HG03342 (cell line): ENCODE measurements at regions not wholly inside any gene's neighbourhood (a gene's known extent, or its start where the extent isn't known, plus 50 kb on each side); places are given as distances from the start of the nearest gene placed in this dataset.

Source experiments
- ATAC-seq: cut with Tn5 transposase; IDR thresholded peaks from one replicate; pipeline ENCODE4 v1.9.1; 2021; ENCODE audit warnings: mild to moderate bottlenecking, moderate library complexity; ENCODE audit not compliant: unreplicated experiment

DNA sequence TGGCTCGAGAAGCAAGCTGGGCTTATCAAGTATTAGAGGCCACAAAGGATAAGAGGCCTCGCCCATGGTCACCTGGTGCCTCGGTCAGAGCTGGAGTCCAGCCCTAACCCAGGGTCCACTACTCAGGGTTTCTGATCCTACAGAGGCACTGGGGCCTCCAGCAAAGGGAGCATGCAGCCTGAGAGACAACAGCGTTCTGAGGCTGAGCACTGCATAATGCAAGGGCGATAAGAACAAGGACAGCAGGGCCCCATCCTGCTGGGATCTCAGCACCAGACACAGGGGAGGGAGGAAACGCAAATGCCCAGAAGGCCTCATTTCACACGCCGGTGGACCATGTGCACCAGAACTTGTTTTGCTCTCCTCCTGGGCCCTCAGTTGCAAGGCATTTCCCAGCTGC lies 63.0 kb downstream of the C5orf15 start:
- ATAC-seq = no peak

GRCh38 chr5:133904641-133905040 lies 63.8 kb downstream of the C5orf15 start:
- ATAC-seq = no peak

- ATAC-seq = no peak
Measured at GRCh38 chr5:133902511-133903118, 65.8 kb downstream of the C5orf15 start.

- ATAC-seq = no peak
Measured at GRCh38 chr5:133900534-133901270, 67.7 kb downstream of the C5orf15 start.

DNA sequence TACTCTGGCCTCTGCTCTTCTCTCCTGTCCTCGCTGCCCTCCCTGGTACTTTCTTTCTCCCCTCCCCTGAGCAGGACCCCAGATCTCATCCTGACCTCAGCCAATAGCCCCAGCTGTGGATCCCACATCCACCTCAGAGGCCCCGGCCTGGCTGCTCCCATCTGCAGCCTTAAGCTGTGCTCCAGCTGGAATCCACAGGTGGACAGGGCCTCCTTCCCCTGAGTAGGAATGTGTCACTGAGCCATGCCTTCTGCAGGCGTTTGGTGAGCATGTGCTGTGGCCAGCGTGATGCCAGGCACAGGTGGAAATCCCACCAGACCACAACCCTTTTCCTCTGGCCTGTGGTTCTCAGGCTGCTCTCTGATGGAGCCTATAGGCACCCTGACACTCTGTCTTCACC lies 68.9 kb downstream of the C5orf15 start:
- ATAC-seq = no peak

GRCh38 chr5:133898440-133898839 lies 70.0 kb downstream of the C5orf15 start:
- no peak for ATAC-seq

- ATAC-seq = no peak
Measured at GRCh38 chr5:133897431-133897830, 71.0 kb downstream of the C5orf15 start.

DNA sequence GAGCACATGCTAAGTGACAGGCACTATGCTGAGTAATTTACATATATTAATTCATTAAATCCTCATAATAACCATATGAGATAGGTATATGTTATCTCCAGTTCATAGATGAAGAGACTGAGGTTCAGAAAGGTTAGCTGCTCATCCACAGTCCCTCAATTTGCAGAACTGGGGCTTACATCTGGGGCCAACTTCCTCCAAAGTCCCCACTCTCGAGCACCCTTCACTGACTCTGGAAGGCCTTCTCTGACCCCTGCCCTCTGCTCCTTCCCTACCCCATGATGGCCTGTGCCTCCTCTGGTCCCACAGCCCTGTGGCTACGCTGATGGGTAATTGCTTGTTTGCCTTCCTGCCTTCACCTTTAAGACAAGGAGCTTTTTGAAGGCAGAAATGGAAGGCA lies 71.6 kb downstream of the C5orf15 start:
- no peak for ATAC-seq

- no peak for ATAC-seq
Measured at GRCh38 chr5:133895979-133896845, 72.2 kb downstream of the C5orf15 start.

DNA sequence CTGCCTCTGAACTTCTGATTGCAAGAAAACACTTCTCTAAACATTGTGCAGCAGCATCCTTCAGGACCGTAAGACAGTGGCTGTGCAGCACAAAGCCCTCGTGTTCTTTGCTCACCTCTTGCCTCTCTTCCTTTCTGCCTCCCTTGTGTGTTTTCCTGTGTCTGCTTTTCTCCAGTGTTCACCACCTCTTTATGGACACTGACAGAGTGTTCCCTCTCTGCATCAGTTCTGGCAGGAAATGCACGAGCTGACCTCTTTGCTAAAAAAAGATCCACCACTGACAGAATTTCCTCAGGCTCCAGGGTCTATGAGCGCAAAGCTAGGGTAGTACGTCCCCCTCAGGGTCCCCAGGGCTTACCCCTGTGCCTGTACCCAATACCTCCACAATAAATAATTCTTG lies 74.3 kb downstream of the C5orf15 start:
- no peak for ATAC-seq

DNA sequence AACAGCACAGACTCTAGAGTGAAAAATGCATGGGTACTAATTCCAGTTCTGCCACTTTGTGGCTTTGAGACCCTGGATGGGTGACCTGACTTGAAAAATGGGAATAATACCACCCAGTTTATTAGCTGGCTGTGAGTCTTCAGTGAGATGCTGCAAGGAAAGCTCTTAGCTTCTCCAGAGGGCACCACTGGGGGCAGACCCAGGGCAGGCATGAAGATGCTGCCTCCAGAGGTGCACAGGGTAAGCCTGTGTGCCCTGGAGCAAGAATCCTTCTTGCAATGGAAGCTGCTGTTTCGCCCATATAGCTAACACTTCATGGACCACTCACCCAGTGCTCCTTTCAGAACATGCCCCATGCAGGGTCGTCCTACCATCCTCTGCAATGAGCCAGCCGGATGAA lies 75.7 kb downstream of the C5orf15 start:
- no peak for ATAC-seq

GRCh38 chr5:133892306-133892705 lies 76.1 kb downstream of the C5orf15 start:
- ATAC-seq = no peak

GRCh38 chr5:133891390-133891789 lies 77.0 kb downstream of the C5orf15 start:
- ATAC-seq = no peak

- no peak for ATAC-seq
Measured at GRCh38 chr5:133890776-133891280, 77.6 kb downstream of the C5orf15 start.

DNA sequence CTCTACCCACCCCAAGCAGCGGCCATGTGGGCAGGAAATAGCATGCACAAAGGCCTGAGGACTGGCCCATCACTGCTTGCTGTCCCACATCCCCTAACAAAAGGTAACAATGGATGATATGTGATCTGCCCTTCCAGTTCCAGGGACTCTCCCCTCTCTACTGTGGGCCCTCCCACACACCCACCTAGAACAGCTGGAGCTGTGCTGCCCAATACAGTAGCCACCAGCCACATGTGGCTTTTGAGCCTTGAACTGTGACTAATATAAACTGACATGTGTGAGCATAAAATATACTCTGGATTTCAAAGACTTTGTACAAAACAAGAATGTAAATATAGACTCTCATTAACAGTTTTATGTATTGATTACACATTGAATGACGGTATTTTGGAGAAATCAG lies 78.1 kb downstream of the C5orf15 start:
- ATAC-seq = no peak

GRCh38 chr5:133889271-133889905 lies 79.0 kb downstream of the C5orf15 start:
- ATAC-seq = no peak

DNA sequence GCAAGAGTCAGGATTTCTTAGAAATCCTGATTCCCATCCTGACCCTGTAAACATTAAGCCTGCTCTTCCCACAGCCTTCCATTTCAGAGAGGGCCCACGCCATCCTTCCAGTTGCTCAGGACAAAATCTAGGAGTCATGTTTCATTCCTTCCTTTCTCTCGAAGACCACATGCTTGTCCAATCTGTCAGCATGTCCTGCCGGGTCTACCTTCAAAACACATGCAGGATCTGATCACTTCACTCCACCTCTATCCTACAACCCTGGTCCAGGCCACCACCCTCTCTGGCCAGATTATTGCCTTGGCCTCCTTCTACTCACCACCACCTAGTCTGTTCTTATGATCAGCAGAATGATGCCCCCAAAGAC lies 79.8 kb downstream of the C5orf15 start:
- no peak for ATAC-seq

DNA sequence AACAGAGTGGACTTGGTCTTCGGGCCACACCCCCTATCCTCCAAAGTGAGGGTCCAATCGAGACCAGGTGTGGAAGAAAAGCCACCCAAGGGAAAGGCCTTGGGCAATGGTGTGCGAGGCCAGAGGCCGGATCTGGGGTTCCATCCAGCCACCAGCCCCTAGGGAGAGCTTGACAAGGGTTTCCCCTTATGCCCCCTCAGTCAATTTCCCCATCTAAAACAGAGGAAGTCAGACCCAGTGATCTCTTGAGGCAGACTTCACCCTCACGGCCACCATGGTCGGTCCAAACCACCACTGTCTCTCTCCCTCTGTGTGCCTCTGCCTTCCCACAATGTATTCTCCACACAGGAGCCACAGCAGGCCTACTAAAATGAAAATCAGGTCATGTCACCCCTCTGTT lies 82.9 kb downstream of the C5orf15 start:
- ATAC-seq = no peak

DNA sequence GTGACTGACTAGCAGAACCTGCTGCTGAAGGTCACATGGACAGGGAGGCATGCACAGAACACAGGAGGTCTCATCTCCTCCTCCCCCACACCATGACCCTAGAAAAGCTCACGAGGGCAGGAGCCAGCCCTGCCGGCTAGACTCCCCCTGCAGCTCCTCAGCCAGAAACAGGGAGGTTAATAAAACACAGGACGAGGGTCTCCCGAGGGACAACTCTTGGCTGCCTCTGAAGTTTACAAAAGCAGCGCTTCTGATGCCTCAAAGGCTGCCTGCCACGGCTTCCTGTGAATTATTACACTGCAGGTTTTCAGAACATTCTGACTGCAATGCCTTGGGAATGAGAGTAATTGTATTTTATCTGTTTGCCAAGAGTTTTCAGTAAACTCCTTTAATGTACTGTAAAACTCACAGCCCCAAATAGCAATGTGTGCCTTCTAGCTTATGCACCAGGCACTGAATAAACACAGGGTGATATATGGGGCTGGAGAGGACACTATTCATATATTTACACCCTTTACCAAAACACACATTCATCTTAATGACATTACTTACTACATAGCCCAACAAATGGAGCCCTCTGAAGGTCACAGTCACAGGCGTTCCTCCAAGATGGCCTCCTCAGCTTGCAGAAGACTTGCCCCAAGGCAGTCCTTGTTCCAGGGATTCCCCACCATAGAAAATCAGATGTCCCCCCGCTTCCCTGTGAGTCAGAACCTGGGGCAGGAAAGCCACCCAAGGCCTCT lies 83.7 kb downstream of the C5orf15 start:
- no peak for ATAC-seq

DNA sequence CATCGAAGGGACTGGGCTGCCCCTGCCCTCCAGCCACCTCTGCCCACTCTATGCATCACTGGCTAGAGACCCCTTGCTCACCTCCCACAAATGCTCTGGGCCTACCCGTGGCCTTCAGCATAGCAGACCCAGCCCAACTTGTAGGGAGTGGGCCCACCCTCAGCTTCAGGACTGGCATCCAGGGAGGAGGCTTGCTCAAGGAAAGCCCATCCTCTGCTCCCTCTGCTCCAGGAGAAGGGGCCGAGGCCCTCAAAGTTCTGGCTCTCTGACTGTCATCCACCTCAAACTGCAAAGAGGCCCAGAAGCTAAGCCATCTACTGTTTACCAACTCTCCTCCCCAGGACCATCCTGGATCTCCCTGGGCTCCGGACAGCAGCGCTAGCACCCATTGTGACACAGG lies 84.5 kb downstream of the C5orf15 start:
- no peak for ATAC-seq

DNA sequence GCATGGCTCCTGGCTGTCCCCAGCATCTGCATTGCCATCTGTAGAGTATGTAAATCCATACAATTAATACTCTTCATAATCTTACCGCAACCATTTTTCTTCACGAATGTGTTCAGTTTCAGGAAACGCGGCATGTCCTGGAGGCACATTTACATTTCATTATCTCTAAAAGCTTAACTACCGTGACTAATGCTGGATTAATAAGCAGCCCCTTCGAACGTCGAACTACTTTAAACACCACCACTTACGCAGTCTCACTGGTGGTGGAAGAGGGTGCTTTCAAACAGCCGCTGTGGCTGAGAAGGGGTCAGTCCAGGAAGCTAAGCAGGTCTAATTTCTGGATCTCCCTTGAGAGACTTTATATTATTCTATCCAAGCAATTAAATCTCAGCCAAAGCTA lies 85.6 kb downstream of the C5orf15 start:
- ATAC-seq = no peak
